ENCODE measurements at regions not wholly inside any gene's neighbourhood (a gene's known extent, or its start where the extent isn't known, plus 50 kb on each side); places are given as distances from the start of the nearest gene placed in this dataset.

GRCh38 chr21:35138665-35139381, 89.7 kb upstream of the RUNX1 start:
- H3K4me3 ChIP-seq (ENCODE audit: low read length) = no peak overlapping the region
- DNase-seq (ENCODE audit: low read depth) = peak; percentile 37
- no peak for TF ChIP-seq CTCF (conservative IDR thresholded peaks at IDR 0.05; ENCODE audit: low read length)

DNA sequence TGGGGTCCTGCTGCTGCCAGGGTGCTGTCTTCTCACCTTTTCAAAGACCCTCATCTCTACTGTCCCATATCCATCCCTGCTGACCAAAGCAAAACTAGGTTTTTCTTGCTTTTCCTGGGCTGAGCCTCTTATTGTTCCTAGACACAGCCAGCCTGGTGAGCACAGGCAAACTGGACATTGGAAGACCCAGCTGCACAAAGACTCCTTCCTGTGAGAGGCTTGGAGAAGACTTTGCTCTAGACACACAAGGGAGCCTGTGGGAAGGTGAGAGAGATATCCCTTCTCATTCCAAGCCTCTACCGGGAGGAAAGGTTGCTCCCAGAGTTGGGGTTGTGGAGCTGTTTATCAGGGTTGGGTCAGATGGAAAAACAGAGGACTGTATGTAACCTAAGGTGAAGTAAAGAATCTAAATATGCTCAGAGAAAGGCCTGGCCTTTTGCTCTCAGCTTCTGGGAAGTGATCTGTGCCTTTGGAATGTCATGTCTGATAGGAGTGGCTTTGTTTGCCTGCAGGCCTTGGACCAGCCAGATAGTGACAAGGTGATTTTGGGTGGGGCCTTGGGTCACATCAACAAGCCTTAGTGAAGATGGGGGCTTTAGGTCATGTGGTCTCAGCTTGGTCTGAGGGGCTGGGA, 87.6 kb upstream of the RUNX1 start:
- TF ChIP-seq CTCF (conservative IDR thresholded peaks at IDR 0.05; ENCODE audit: low read length) = no peak
- no peak overlapping the region for H3K4me3 ChIP-seq (ENCODE audit: low read length)
- DNase-seq (ENCODE audit: low read depth) = peak; percentile 65

DNA sequence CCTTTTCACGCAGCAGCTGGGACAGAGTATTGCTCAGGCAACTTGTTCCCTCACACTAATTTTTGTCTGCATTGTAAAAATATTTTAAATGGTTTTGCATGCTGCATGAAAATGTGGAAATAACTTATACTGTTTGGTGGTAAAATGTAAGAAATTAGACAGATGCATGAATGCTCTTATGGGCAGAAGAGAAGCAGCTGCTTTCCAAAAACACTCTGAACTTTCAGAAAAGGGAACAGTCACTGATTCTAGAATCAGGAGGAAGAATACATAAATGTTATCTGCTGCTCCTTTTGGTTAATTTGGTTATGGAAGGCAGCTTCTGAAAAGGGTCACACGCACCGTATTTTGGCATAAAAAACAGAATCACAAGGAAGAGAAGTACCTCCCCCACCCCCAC, 87.0 kb upstream of the RUNX1 start:
- TF ChIP-seq CTCF (conservative IDR thresholded peaks at IDR 0.05; ENCODE audit: low read length) = no peak
- DNase-seq (ENCODE audit: low read depth) = peak; percentile 16
- H3K4me3 ChIP-seq (ENCODE audit: low read length) = no peak overlapping the region

DNA sequence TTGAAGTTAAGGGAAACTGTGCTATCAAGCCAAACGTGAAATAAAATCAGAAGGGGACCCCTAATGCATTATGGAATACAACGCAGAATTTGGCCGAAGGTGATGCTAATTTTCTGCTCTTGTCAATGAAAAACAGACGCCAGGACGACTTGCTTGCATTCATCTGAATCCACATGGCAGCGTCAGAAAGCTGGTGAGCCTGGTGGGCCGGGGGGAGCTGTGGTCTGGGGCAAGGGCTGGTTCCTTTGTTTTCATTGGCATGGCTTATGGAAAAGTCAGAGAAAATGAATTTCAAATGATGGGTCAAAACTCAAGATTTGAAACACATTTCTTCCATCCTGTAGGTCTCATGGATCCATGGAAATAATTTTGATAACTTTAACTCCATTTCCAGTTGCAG, 86.4 kb upstream of the RUNX1 start:
- TF ChIP-seq CTCF (conservative IDR thresholded peaks at IDR 0.05; ENCODE audit: low read length) = no peak
- no peak overlapping the region for H3K4me3 ChIP-seq (ENCODE audit: low read length)
- DNase-seq (ENCODE audit: low read depth) = no peak

GRCh38 chr21:35134309-35134708, 85.2 kb upstream of the RUNX1 start:
- TF ChIP-seq CTCF (conservative IDR thresholded peaks at IDR 0.05; ENCODE audit: low read length) = no peak
- DNase-seq (ENCODE audit: low read depth) = no peak
- no peak overlapping the region for H3K4me3 ChIP-seq (ENCODE audit: low read length)

GRCh38 chr21:35128536-35128935, 79.4 kb upstream of the RUNX1 start:
- no peak overlapping the region for H3K4me3 ChIP-seq (ENCODE audit: low read length)
- TF ChIP-seq CTCF (conservative IDR thresholded peaks at IDR 0.05; ENCODE audit: low read length) = no peak
- peak; percentile 13 for DNase-seq (ENCODE audit: low read depth)

DNA sequence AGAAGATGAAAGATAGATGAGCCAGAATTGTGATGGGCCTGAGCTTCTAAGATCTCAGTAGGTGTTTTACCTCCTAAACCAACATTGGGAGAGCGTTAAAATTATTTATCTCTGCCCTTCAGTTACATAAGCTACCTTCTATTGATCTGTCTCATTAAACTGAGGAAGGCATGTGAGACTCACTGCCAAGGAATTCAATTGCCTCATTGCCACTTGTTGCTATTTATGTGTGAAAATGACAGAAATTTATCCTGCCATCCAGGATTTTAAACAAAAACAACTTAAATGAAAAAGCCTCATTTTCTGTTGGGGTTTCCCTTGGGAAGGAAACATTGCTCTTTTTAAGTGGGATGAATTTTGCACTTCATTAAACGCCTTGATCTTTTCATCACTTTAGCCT, 78.7 kb upstream of the RUNX1 start:
- no peak overlapping the region for H3K4me3 ChIP-seq (ENCODE audit: low read length)
- DNase-seq (ENCODE audit: low read depth) = peak; percentile 66
- no peak for TF ChIP-seq CTCF (conservative IDR thresholded peaks at IDR 0.05; ENCODE audit: low read length)
